Vagina (tissue), 2 donors: ENCODE measurements at regions not wholly inside any gene's neighbourhood (a gene's known extent, or its start where the extent isn't known, plus 50 kb on each side); places are given as distances from the start of the nearest gene placed in this dataset.

Experiments used
- POLR2A ChIP-seq, 2 donors: fragments of 450-650 bp; IDR thresholded peaks; one replicate each; pipeline ENCODE4 v1.6.1; 2017; ENCODE audit warnings: antibody characterized with exemption in 2 of 2, mild to moderate bottlenecking in 2 of 2, moderate library complexity in 2 of 2
- POLR2AphosphoS5 ChIP-seq, 2 donors: sonication (generic); formaldehyde crosslinking; IDR thresholded peaks; one replicate each; pipeline ENCODE4 v1.9.0; 2017; ENCODE audit warnings: antibody characterized with exemption in 2 of 2, mild to moderate bottlenecking in 2 of 2, low read depth in 1 of 2; ENCODE audit not compliant: insufficient read depth in 1 of 2
- TF ChIP-seq, protein P1 (sequence below), 3 experiments: fragments of 450-650 bp in 2 of 3; fragments of 200-600 bp in 1 of 3; sonication (generic) in 1 of 3; IDR thresholded peaks; one replicate each; pipeline ENCODE4 v1.5.1; 2017 to 2019; ENCODE audit warnings: antibody characterized with exemption in 3 of 3, mild to moderate bottlenecking in 2 of 3, moderate library complexity in 2 of 3

DNA sequence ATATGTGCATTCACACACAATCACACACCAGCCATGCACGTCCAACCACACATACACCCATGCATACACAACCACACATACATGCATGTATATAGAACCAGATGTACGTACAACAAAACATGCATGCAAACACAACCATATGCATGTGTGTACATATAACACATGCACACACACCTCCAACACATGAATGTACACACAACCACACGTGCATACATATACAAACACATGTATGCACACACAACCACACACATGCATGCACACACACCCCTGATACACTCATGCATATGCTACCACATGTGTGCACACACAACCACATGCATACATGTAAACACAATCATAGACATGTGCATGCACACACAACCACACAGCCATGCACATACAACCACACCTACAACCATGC lies 52.0 kb upstream of the SDK2 start:
- TF ChIP-seq, protein P1, sequence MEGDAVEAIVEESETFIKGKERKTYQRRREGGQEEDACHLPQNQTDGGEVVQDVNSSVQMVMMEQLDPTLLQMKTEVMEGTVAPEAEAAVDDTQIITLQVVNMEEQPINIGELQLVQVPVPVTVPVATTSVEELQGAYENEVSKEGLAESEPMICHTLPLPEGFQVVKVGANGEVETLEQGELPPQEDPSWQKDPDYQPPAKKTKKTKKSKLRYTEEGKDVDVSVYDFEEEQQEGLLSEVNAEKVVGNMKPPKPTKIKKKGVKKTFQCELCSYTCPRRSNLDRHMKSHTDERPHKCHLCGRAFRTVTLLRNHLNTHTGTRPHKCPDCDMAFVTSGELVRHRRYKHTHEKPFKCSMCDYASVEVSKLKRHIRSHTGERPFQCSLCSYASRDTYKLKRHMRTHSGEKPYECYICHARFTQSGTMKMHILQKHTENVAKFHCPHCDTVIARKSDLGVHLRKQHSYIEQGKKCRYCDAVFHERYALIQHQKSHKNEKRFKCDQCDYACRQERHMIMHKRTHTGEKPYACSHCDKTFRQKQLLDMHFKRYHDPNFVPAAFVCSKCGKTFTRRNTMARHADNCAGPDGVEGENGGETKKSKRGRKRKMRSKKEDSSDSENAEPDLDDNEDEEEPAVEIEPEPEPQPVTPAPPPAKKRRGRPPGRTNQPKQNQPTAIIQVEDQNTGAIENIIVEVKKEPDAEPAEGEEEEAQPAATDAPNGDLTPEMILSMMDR (IDR thresholded peaks at IDR 0.05), result no peak
- no peak for TF ChIP-seq POLR2AphosphoS5 (IDR thresholded peaks at IDR 0.05; ENCODE audit: insufficient read depth in 1 of 2, low read depth in 1 of 2)
- TF ChIP-seq POLR2A (IDR thresholded peaks at IDR 0.05), result no peak
